HG03064 (cell line): ENCODE measurements at regions not wholly inside any gene's neighbourhood (a gene's known extent, or its start where the extent isn't known, plus 50 kb on each side); places are given as distances from the start of the nearest gene placed in this dataset.
"Not testable (repeated sequence)": the region's sequence is repeated elsewhere in the genome, so short reads cannot be mapped to it uniquely, and the experiment has no call there.

Source experiments
- ATAC-seq: cut with Tn5 transposase; IDR thresholded peaks from one replicate; pipeline ENCODE4 v1.9.1; 2021; ENCODE audit warnings: low read depth; ENCODE audit not compliant: unreplicated experiment

DNA sequence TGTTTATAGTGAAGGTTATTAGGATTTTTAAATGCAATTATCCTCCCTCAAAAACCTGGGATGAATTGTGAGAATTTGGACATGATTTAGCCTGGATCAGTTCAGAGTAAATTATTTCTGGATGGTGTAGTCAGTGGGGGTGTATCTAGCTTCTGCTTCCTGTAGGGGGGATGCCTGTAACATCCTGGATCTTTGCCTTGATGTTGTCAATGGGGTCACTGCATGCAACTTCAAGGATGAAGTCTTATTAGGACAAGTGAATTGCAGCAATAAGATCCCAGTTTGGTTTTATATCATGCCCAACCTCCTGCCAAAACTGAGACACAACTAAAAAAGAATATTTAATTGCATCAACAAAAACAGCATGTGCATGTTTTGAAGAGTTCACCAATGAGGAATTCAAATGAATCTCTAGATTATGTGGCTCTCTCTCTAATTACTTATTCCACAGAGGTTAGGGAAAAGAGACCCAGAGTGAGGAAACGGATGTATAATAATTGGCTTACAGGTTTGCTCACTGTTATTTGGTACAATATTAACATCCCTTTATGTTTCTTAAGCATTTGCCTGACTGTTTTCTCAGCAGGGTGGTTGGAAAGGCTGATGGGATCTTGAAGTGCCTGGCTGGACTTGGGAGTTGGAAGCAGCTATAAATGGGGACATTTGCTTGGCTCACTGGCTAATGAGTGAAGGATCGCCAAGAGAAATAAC lies 159.8 kb downstream of the HS3ST3B1 start:
- ATAC-seq: no peak

DNA sequence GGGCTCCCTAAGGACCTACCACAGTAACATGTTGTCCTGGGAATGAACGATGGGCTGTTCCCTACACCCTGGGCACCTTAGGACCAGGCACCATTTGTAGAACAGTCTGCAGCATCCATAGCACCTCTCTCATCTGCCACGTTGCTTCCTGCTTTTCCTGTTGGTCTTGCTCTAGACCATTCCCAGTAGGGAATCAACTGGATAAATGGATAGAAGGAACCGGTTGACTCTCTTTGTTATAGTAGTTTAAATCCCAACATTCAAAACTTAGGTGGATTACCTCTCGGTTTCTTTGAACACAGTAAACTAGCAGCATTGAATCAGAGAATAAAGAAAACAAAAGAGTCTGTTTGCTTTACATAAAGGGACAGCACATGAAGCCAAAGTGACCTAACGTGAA lies 159.1 kb downstream of the HS3ST3B1 start:
- ATAC-seq: no peak

DNA sequence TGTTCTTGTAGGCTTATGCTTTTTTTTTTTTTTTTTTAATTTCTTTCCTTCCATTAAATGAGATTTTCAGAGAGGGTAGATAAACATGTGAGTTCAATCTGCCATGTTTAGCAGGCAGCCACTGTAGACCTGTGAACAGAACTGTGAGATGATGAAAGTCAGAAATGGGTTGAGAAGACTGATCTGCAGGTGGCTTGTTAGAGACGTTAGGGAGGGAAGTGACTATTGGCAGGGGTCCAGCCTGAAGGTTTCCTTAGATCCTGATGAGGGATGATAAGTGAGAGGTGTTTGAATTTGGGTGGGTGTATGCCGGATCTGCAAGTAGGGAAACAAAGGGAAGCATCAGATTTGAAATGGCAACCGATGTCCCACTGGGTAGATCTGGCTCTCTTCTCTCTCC lies 157.8 kb downstream of the HS3ST3B1 start:
- ATAC-seq: no peak

DNA sequence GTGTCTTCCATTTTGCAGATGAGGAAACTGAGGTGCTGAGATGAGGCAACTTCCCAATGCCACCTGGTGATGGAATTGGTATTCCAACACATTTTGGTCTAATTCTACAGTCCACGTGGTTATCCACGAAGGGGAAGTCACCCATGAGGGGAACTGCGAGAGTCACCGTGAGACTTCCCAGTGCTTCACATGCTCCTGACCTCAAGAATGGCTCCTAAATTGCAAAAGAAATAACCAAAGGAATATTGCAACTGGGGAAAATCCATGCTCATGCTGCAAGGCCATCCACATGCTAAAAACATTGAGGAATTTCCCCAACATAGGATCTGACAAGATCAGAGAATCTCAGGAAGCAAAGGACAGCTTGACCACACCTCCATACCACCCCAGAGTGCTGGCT lies 153.9 kb downstream of the HS3ST3B1 start:
- ATAC-seq: no peak

DNA sequence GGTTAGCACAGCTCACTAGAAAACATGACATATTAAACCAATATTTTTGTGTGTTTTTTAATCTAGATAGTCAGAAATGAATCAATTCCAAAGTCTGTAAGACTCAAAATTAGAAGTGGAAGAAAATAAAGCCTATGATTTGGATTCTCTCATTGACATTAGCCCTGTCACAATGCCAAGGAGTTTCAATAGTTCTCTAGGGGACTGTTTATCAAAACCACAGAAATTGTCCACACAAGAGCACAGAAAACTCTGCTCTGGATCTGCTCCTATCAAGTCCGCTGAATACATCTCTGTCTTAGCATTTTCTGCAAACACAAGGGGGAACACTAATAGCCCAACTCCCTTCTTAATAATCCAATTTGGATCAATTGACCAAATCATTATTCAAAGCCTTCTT lies 152.0 kb downstream of the HS3ST3B1 start:
- no peak for ATAC-seq

DNA sequence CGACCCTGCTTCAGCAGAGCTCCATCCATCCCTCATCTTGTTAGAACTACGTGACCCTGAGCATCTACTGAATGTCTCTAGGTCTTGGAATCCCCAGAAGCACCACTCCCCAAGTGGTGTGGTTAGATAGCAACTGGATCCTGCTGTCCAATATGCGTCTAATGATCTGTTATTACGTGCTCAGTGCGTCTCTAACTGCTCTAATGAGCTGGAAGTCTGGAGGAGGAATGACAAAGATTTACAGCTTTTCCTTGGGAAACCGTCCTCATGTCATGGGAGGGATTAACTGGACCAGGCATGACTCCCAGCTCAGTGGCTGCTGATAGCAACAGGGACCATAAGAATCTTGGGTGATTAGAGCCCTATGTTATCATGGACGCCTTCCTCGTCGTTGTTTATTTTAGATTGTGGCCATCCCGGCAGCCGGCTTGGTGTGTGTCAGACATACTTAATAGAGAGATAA lies 150.9 kb downstream of the HS3ST3B1 start:
- ATAC-seq: no peak

DNA sequence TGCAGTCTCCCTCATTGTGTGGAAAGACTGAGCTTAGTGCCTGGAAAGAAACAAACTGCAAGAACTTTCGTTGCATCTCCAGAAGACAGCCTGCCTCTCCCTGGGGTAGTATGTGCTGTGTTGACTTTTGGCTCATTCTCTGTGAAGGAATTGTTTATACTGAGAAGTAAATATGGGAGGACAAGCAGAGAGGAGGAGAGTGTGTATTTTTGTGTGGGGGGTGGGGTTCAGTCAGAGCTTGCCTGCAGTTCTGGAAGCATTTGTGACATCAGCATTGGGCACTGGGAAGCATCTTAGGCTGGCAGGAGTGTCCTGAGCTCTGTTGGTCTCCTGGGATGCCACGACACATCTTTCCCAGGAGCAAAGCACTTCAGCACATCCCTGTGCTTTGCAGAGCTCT lies 147.9 kb downstream of the HS3ST3B1 start:
- no peak for ATAC-seq

DNA sequence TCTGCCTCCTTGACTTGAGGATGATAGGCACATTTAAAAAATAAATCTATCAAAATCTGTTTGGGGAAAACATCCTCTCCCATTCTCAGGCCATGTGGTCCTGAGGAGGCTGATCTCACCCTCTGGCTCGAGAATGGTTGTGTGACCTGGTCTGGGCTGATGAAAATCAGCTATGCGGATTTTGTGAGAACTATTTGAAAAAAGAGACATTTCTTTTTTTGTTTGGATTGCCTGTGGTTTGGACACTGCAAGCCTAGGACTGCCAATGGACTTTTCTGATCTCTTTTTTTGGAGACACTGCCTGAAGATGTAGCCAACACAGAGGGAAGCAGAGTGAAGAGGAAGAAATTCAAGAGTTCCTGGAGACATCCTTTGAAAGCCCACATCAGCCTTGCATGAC lies 145.9 kb downstream of the HS3ST3B1 start:
- ATAC-seq: no peak

DNA sequence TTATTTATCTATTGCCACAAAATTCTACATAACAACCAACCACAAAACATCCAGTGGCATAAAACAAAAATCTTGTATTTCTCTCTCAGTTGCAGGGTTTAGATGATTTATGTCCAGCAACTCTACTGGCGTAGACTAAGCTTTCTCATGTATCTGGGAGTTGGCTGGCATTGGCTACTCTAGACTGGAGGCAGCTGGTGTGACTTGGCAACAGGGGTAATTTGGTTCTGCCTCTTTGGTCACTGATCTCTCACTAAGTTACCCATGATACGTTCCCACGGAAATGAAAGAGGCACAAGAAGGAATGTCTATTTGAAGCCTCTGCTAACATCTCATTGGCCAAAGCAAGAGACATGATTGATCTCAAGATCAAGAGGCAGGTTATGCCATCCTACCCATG lies 144.0 kb downstream of the HS3ST3B1 start:
- ATAC-seq: no peak

DNA sequence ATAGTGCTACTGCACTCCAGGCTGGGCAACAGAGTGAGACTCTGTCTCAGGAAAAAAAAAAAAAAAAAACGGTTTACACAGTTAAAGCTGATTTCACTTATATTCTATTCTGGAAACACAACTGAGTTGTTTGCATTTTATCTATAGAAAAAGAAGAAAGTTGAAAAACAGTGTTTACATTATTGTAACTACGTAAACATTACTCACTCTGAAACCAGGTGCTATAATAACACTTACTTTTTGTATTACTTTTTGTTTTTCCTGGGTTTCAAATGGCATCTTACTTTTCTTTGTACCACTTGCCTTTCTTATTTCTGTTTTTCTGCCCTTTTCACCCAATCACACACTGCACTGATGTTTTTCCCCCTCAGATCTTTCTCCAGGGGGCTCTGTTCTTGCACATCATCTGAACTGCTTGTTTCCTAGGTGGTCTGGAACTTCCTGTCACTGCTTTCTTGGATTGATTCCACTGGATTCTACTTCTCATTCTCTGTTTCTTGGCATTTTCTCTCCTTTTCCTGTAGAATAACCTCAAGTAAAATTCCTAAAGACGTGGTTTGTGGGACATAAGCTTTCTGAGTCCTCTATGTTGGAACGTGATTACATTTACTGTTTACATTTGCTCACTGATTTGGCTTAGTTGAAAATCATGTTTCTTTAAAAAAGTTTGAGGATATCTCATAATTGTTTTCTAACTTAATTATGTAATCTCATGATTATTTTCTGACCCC lies 142.1 kb downstream of the HS3ST3B1 start:
- no peak for ATAC-seq

DNA sequence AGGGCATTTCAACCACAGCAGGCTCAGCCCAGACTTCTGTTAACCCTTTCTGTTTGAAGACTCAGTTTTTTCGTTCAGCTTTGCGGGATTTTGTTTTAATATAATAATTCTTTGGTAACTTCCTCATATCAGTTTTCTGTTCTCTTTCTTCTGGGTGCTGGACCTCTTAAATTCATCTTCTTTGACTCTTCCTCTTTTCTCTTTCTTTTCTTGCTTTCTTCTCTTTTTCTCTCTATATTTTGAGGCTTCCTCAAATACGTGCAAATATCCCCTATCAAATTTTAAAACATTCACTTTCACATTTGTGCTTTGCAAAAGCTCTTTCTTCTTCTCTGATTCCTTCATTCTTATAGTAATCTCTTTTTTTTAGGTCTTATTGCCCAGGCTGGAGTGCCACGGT lies 136.3 kb downstream of the HS3ST3B1 start:
- ATAC-seq: no peak

DNA sequence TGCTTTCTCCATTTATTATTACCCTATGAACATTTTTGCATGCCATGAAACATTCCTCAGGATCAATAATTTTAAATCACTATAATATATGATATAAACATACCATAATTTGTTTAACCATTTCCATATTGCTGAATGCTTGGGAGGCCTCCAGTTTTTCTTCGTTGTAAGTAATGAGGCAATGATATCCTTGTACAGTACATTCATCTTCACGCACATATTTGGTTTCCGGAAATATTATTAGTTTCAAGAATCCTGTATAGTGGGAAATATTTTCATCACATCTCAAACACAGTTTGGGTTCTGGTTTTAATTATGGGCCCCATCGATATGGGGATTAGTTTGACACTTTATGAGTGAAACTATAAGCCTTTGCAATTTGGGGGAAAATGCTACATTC lies 135.4 kb downstream of the HS3ST3B1 start:
- no peak for ATAC-seq

DNA sequence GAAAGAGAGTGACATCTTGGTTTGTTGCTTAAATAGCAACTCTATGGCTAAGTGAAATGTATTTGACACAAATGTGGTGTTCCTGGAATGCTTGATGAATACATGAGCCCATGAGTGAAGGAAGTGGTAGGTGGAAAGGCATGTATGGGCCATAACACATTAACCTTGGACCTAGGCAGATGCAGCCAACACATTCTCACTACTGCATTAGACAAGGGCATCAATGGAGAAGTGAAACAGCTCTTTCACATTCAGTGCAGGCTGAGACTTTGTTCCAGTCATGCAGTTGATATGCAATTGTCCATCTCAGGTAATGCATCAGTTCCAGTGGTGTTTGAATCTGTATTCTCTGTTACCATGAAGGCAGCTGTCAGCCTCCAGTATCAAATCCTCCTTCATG lies 133.6 kb downstream of the HS3ST3B1 start:
- no peak for ATAC-seq

DNA sequence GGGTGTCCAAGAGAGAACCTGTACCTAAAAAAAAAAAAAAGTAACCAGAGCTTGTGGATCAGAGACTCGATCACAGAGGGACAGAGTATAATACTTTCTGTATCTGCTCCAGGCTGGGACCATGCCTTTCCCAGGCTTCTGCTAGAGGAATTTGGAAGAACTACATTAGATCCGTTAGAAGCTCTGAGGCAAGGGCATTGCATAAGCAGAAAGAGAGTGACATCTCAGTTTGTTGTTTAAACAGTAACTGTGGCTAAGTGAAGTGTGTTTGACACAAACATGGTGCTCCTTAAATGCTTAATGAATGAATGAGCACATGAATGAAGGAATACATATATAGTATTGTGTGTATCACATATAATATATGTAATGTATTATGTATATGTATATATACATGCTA lies 131.2 kb downstream of the HS3ST3B1 start:
- no peak for ATAC-seq

DNA sequence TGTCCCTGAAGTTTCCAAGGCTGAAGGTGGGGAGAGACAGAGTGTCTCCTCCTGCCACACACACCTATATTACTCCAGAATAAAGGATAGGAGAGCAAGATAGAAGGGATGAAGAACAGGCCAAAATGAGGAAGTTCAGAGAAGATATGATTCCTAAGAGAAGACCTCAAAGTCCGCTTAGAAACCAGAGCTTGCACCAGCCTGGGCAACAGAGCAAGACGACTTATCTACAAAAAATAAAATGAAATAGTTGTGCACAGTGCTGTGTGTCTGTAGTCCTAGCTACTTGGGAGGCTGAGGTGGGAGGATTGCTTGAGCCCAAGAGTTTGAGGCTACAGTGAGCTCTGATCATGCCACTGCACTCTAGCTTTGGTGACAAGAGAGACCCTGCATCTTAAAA lies 128.2 kb downstream of the HS3ST3B1 start:
- ATAC-seq: peak; percentile 14

DNA sequence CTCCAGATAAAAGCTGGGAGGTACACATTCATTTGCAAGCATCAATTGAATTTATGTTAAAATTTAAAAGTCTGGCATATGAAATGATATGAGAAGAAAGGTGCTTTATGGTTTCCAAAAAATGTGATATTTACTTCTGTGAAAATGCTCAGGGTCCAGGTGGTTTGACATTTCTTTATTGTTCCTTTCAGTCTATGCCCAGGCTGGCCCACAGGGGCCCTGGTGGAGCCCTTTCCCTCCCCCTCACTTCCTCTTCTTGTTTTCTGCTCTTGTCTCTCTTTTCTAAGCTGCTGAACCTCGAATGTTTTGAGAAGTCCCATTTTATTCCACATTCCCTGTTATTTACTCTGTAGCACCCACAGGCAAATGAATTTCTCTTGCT lies 127.8 kb downstream of the HS3ST3B1 start:
- peak; percentile 65 for ATAC-seq

DNA sequence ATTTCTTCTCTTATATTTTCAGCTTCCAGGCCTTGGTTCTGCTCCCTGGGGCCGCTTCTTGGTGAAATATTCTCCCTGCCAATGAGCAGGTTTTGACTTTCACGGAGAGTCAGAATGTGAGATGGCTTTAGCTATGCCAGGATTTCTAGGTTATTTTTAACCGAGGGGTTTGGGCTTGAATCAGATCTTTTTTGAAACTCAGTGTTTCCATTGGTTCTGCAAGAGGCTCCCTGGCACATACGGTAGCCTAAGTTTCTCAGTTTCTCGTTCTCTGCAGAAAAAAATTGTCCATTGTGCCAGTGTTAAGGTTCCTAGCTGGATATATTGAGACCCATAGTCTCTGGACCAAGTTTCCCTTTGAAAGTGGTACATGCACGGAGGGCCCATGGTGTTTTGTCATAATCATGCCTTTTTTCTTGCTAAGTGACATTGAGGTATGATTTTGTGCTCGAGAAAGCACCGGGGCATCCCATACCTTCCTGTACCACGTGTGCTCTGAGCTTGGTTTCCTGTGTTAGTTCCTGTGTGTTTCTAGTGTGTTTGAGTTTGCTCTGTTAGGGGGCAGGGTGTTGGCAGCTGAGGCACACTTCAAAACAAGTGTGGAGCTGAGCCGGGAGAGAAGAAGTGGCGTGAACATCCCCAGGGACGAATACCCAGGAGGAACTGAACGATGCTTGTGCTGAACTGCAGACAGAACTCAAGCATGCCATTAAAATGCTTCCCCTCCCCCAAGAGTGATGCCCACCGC lies 127.2 kb downstream of the HS3ST3B1 start:
- peak; percentile 77 for ATAC-seq

DNA sequence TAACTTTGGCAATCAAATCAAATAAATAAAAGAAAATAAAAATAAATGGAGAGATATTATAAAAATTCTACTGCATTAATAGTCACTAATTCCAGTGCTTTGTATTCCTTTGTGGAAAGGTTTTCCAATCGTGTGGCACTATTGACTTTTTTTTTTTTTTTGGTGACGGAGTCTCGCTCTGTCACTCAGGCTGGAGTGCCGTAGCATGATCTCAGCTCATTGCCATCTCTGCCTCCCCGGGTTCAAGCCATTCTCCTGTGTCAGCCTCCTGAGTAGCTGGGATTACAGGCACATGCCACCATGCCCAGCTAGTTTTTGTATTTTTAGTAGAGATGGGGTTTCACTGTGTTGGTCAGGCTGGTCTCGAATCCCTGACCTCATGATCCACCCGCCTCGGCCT lies 122.3 kb downstream of the HS3ST3B1 start:
- not testable (repeated sequence) for ATAC-seq

DNA sequence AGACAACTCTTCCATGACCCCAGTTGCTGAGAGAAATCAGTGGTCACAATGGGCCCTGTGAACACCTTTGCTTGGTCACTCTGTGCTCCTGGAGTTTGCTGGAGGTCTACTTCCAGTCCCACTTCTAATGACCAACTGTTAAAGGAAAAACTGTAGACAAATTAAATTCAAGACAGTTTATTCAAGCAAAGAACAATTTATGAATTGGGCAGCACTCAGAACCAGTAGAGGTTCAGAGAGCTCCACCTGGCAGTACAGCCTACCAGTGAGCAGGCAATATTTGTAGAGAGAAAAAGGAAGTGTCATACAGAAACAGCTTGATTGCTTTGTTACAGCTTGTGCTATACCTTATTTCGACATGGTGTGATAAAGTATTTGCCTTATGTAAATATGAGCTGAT lies 116.5 kb downstream of the HS3ST3B1 start:
- no peak for ATAC-seq

DNA sequence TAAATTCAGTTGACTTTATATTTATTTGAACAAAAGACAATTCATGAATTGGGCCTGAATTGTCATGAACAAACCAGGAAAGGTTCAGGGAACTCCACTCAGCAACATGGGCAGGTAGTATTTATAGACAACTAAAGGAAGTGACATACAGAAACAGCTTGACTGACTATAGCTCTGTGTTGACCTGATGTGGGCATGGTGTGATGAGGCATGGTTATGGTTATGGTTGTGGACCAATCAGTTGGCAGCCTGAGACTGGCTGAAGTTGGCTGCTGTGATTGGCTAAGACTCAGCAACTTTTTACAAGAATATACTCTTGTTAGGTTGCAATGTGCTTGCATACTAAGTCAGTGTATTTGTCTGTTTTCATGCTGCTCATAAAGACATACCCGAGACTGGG lies 108.4 kb downstream of the HS3ST3B1 start:
- ATAC-seq: no peak

DNA sequence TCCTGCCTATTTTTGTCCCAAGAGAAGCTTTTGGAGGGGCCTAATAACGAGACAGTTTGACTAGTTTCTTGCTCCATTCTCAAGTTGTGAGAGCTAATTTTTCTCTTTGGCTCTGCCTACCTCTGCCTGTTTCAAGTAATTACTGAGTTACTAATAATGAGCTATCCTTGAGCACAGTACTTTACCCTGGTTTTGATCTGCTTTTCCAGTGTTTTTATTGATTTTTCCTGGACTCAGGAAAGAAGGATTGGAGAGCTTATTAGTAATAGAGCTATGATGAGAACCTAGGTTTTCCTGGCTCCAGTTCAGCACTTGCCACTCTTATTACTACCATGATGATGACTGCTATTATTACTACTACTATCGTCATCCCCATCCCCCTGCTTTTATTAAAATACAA lies 106.7 kb downstream of the HS3ST3B1 start:
- ATAC-seq: no peak

DNA sequence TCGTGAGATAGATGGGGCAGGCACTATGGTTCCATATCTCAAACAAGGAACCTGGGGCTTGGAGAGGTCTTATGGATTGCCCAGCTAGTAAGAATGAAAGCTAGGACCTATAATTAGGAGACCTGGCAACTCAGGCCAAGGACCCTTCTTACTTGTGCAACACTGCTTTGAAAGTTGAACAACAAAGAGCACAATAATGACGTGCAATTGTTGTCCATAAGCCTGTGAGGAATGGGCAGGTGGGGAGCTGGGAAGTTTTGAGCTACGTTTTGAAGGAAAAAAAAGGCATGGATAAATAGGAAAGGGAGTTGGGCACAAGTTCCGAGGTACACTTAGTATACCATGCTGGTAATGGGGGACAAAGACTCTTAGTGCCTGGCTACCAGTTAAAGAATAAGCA lies 104.3 kb downstream of the HS3ST3B1 start:
- ATAC-seq: no peak
